ENCODE measurements at regions not wholly inside any gene's neighbourhood (a gene's known extent, or its start where the extent isn't known, plus 50 kb on each side); places are given as distances from the start of the nearest gene placed in this dataset.

- Histone ChIP-seq H3K27me3 (ENCODE audit: insufficient read depth, low read length) (no peaks in the 10 kb centered on the region; the same call in 1 of the 2 replicates), H3K4me1 (ENCODE audit: control insufficient read depth in 1 of 2, insufficient read depth in 2 of 2, low read length in 2 of 2) (peaks cover 12 to 14% of the 10 kb centered on the region in 2 experiments), H2AFZ (ENCODE audit: low read depth, low read length, poor library complexity, severe bottlenecking) (no peak overlapping the region), H3K79me2 (ENCODE audit: insufficient read depth, low read length) (no peaks in the 10 kb centered on the region), H3K27ac (ENCODE audit: low read depth, low read length) (no peak overlapping the region), H4K20me1 (ENCODE audit: insufficient read depth) (no peaks in the 10 kb centered on the region), H3K36me3 (ENCODE audit: control insufficient read depth in 1 of 2, insufficient read depth in 2 of 2, low read length in 2 of 2) (no peaks in the 10 kb centered on the region), H3K4me3 (replicated peaks in 1 of 2; ENCODE audit: low read depth in 1 of 2, low read length in 2 of 2) (no peak overlapping the region), H3K9me3 (ENCODE audit: control insufficient read depth in 1 of 2, insufficient read depth in 1 of 2, low read depth in 1 of 2, low read length in 2 of 2) (0 out of 4 replicates have a peak, but pooled peaks cover 0 to 3% of the 10 kb centered on the region in 2 experiments), H3K4me2 (ENCODE audit: low read length) (no peak overlapping the region), H3K9me2 (ENCODE audit: insufficient read depth) (no peaks in the 10 kb centered on the region), H3K9ac (ENCODE audit: low read length) (no peak overlapping the region)
- DNase-seq (ENCODE audit: low read depth, low spot score) = no peak
- no peak for TF ChIP-seq TCF7L2 (IDR thresholded peaks at IDR 0.05; ENCODE audit: borderline replicate concordance, extremely low read depth, insufficient read depth, insufficient read length)
- TF ChIP-seq ZBTB33 (IDR thresholded peaks at IDR 0.05; ENCODE audit: extremely low read depth, insufficient replicate concordance, low read length) = no peak
- no peak for TF ChIP-seq ELF1 (IDR thresholded peaks at IDR 0.05; ENCODE audit: borderline replicate concordance, low read depth)
- TF ChIP-seq EZH2phosphoT487 (IDR thresholded peaks at IDR 0.05; ENCODE audit: borderline replicate concordance) = no peak
- no peak for TF ChIP-seq REST (IDR thresholded peaks at IDR 0.05; ENCODE audit: low read depth)
- TF ChIP-seq EGR1 (IDR thresholded peaks at IDR 0.05; ENCODE audit: low read depth) = no peak
- TF ChIP-seq FOSL1 (IDR thresholded peaks at IDR 0.05; ENCODE audit: low read depth) = no peak
- TF ChIP-seq YY1 (IDR thresholded peaks at IDR 0.05; ENCODE audit: extremely low read depth, insufficient replicate concordance, low read depth, low read length) = no peak
- TF ChIP-seq SRF (IDR thresholded peaks at IDR 0.05; ENCODE audit: low read depth) = no peak
- no TSS peak for BruUV-seq (replicated peaks)
- no peak for ATAC-seq
- ChIA-PET POLR2A (no interaction called here), CTCF (no interaction called here), RAD21 (ENCODE audit: low non-redundant PET in 1 of 2, low total read pairs in 2 of 2, uncharacterized antibody in 2 of 2, unreplicated experiment in 2 of 2) (no interaction called here)
- intact Hi-C loops (cut with micrococcal nuclease) = no loop called here
Measured at GRCh38 chr12:116654226-116654743, 83.6 kb downstream of the SPRING1 start.
